Prostate gland (tissue), 2 donors: ENCODE measurements at regions not wholly inside any gene's neighbourhood (a gene's known extent, or its start where the extent isn't known, plus 50 kb on each side); places are given as distances from the start of the nearest gene placed in this dataset.

Experiments used
- DNase-seq: peaks from one replicate; pipeline ENCODE4 v3.0.0-alpha.2; 2019; ENCODE audit warnings: low spot score
- H3K27ac ChIP-seq, 2 donors: fragments of 200-600 bp; sonication (generic); 2 replicates each; pipeline ENCODE4 v1.5.1; 2017 to 2019
- H3K27me3 ChIP-seq: fragments of 200-600 bp; sonication (generic); replicated peaks from 2 replicates; pipeline ENCODE4 v1.5.1; 2019; ENCODE audit not compliant: insufficient read depth
- H3K36me3 ChIP-seq, 2 donors: fragments of 200-600 bp; sonication (generic); 1 replicate in 1 of 2; 2 replicates in 1 of 2; pipeline versions ENCODE4 v1.5.1 to v1.8.1; 2017 to 2019
- H3K4me1 ChIP-seq: fragments of 200-600 bp; sonication (generic); replicated peaks from 2 replicates; pipeline ENCODE4 v1.5.1; 2019
- H3K4me3 ChIP-seq, 2 donors: fragments of 200-600 bp; sonication (generic); 2 replicates each; pipeline ENCODE4 v1.5.1; 2017 to 2019
- H3K9me3 ChIP-seq: fragments of 200-600 bp; sonication (generic); 2 replicates; pipeline ENCODE4 v1.5.1; 2017
- CTCF ChIP-seq, 4 experiments: fragments of 200-600 bp in 2 of 4; fragments of 450-650 bp in 2 of 4; sonication (generic) in 2 of 4; IDR thresholded peaks; 1 replicate in 3 of 4; 2 replicates in 1 of 4; pipeline ENCODE4 v1.5.1; 2016 to 2019; ENCODE audit warnings: antibody characterized with exemption in 4 of 4, mild to moderate bottlenecking in 2 of 4, moderate library complexity in 2 of 4
- POLR2A ChIP-seq: fragments of 450-650 bp; IDR thresholded peaks from one replicate; pipeline ENCODE4 v1.6.1; 2016; ENCODE audit warnings: antibody characterized with exemption, mild to moderate bottlenecking
- POLR2AphosphoS5 ChIP-seq: sonication (generic); formaldehyde crosslinking; IDR thresholded peaks from one replicate; pipeline ENCODE4 v1.6.1; 2017; ENCODE audit warnings: antibody characterized with exemption
- WGBS: methylation state at CpG from one replicate; pipeline ENCODE4 v1.1.5; 2018; 5-methylcytosine and 5-hydroxymethylcytosine counted together
- intact Hi-C: fragments of 100-400 bp; cut with DNase I; formaldehyde crosslinking; loops from one replicate; pipeline ENCODE4 v1.14.2; 2022

DNA sequence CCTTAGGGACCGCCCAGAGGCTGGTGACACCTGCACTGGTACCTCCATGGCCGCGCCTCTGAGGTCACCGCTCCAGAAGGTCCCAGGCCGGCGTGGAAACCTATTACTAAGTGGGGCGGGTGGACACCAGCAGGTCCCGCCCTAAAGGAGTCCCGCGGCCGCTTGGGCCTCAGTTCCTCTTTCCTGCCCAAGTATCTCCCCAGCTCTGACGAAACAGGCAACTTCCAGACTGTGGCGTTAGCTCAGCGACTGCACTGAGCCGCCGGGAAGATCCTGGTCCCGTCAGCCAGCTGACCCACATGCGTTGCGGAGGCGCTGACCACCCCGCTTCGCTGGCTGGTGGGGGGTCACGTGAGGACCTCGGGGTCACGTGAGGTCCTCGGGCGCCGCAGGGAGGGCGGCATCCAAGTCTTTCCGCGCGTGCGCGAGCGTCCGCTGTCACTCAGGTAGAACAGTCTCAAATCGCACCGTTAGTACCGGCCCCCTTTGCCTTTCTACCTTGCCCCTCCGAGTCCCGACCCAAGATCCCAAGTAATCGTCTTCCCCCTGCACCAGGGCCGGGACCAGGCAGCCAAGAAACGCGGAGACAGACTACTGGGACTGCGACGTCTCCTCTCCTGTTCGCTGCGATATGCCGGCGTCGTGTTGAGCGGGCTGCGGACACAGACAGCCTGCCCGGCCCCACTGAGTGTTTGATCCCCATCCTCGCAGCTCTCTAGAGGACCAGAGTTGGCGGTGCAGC is 53.7 kb upstream of the KDM4C start:
- peak overlapping the region; percentile 40 to 42 for H3K4me3 ChIP-seq
- intact Hi-C loops: no loop called here
- no peaks in the 10 kb centered on the region for H3K27me3 ChIP-seq
- H3K36me3 ChIP-seq: no peaks in the 10 kb centered on the region
- H3K9me3 ChIP-seq: no peaks in the 10 kb centered on the region
- WGBS: 0% methylated on average over 11 of the region's 57 CpGs
- peak overlapping the region; percentile 77 to 78 for H3K27ac ChIP-seq
- peak; percentile 62 for DNase-seq
- TF ChIP-seq POLR2AphosphoS5: peak; percentile 76
- TF ChIP-seq CTCF (IDR thresholded peaks at IDR 0.05): no peak
- peak; percentile 23 for TF ChIP-seq POLR2A
- H3K4me1 ChIP-seq: no peaks in the 10 kb centered on the region

- no peak for DNase-seq
- H3K4me1 ChIP-seq: no peaks in the 10 kb centered on the region
- no peak overlapping the region for H3K4me3 ChIP-seq
- H3K9me3 ChIP-seq: no peaks in the 10 kb centered on the region
- intact Hi-C loops: no loop called here
- H3K36me3 ChIP-seq: no peaks in the 10 kb centered on the region
- WGBS: 85% methylated on average over 2 of the region's 7 CpGs
- H3K27me3 ChIP-seq: no peaks in the 10 kb centered on the region
- TF ChIP-seq POLR2AphosphoS5 (no peak), POLR2A (no peak), CTCF (IDR thresholded peaks at IDR 0.05) (no peak)
- no peak overlapping the region for H3K27ac ChIP-seq
Observed at GRCh38 chr9:6702707-6703106, 55.1 kb upstream of the KDM4C start.

- TF ChIP-seq CTCF (IDR thresholded peaks at IDR 0.05): no peak
- no peak for TF ChIP-seq POLR2A
- no peak for TF ChIP-seq POLR2AphosphoS5
- 86% methylated on average over 9 of the region's 9 CpGs for WGBS
Observed at GRCh38 chr9:6696178-6696577, 50.6 kb upstream of the GLDC start.

DNA sequence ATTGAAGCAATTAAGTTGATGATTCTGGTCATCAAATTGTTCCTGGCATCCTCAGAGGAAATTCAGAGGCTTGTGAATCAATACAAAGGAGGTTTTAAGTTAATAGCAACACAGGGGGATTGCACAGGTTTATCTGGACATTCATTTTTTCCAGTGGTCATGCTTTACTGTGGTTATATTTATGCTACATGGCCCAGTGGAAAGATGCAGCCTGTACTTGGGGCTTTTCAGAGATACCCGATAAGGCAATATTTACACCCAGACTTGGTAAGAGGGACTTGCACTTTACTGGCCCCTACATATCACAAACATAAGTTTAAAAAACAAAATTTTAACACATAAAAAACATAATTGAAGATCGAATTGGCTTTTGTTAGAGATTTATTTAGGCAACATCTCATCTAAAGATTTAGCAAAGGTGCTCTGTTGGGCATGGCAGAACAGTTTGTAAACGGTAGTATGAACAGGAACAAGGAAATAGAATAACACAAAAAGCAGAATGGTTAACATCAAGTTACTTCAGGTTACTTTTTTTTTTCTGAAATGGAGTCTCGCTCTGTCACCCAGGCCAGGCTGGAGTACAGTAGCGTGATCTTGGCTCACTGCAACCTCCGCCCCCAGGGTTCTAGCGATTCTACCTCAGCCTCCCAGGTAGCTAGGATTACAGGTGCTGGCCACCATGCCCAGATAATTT is 49.7 kb upstream of the GLDC start:
- Histone ChIP-seq H3K27me3 (no peaks in the 10 kb centered on the region), H3K27ac (no peak overlapping the region), H3K4me3 (no peak overlapping the region), H3K9me3 (no peaks in the 10 kb centered on the region), H3K4me1 (no peaks in the 10 kb centered on the region), H3K36me3 (no peaks in the 10 kb centered on the region)
- intact Hi-C loops: no loop called here
- TF ChIP-seq POLR2A (no peak), POLR2AphosphoS5 (no peak), CTCF (IDR thresholded peaks at IDR 0.05) (no peak)
- DNase-seq: no peak
- 88% methylated on average over 7 of the region's 7 CpGs for WGBS

More at GRCh38 chr9:6696178-6696577, 50.6 kb upstream of the GLDC start:
- no peaks in the 10 kb centered on the region for H3K4me1 ChIP-seq
- intact Hi-C loops: no loop called here
- DNase-seq: no peak
- H3K27me3 ChIP-seq: no peaks in the 10 kb centered on the region
- H3K27ac ChIP-seq: no peak overlapping the region
- H3K36me3 ChIP-seq: no peaks in the 10 kb centered on the region
- H3K4me3 ChIP-seq: no peak overlapping the region
- no peaks in the 10 kb centered on the region for H3K9me3 ChIP-seq
